ENCODE measurements at regions not wholly inside any gene's neighbourhood (a gene's known extent, or its start where the extent isn't known, plus 50 kb on each side); places are given as distances from the start of the nearest gene placed in this dataset.
"Not testable (repeated sequence)": the region's sequence is repeated elsewhere in the genome, so short reads cannot be mapped to it uniquely, and the experiment has no call there.

DNA sequence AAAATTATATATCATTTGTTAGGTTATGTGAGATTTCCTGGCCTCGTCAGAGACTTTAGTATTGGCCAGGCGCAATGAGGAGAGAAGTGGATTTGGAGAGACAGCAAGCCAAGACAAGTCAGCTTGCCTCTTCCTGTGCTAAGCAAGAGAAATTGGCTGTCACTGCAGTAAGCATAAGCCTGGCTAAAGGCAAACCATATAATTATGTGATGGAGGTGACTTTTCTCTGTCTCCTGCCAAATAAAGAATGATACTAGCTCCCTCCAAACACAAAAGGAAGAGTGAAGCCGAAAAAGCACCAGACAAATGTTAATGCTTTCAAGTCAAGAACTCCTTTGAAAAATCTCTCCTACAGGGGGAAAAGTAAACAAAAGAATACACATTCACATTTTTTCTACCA lies 2246.0 kb downstream of the ARAP2 start:
- H3K79me2 ChIP-seq (ENCODE audit: insufficient read depth, low read length) = no peaks in the 10 kb centered on the region
- no peaks in the 10 kb centered on the region for H3K4me1 ChIP-seq (ENCODE audit: control insufficient read depth in 1 of 2, insufficient read depth in 2 of 2, low read length in 2 of 2)
- ATAC-seq (no peak), DNase-seq (ENCODE audit: low read depth, low spot score) (no peak)
- H3K27me3 ChIP-seq (ENCODE audit: insufficient read depth, low read length) = no peaks in the 10 kb centered on the region
- no peak overlapping the region for H3K4me3 ChIP-seq (replicated peaks in 1 of 2; ENCODE audit: low read depth in 1 of 2, low read length in 2 of 2)
- BruUV-seq (replicated peaks) = no TSS peak
- no peak overlapping the region for H3K9ac ChIP-seq (ENCODE audit: low read length)
- H2AFZ ChIP-seq (ENCODE audit: low read depth, low read length, poor library complexity, severe bottlenecking) = no peak overlapping the region
- H3K27ac ChIP-seq (ENCODE audit: low read depth, low read length) = no peak overlapping the region
- CTCF ChIA-PET = no interaction called here
- no peaks in the 10 kb centered on the region for H4K20me1 ChIP-seq (ENCODE audit: insufficient read depth)
- no peak overlapping the region for H3K4me2 ChIP-seq (ENCODE audit: low read length)
- no peaks in the 10 kb centered on the region for H3K9me3 ChIP-seq (ENCODE audit: control insufficient read depth in 1 of 2, insufficient read depth in 1 of 2, low read depth in 1 of 2, low read length in 2 of 2)
- POLR2A ChIA-PET = no interaction called here
- no peaks in the 10 kb centered on the region for H3K36me3 ChIP-seq (ENCODE audit: control insufficient read depth in 1 of 2, insufficient read depth in 2 of 2, low read length in 2 of 2)
- RAD21 ChIA-PET (ENCODE audit: low non-redundant PET in 1 of 2, low total read pairs in 2 of 2, uncharacterized antibody in 2 of 2, unreplicated experiment in 2 of 2) = no interaction called here
- no peak for TF ChIP-seq YY1 (IDR thresholded peaks at IDR 0.05; ENCODE audit: extremely low read depth, insufficient replicate concordance, low read depth, low read length)
- TF ChIP-seq SIN3A (IDR thresholded peaks at IDR 0.05; ENCODE audit: low read depth) = no peak
- TF ChIP-seq POLR2A (IDR thresholded peaks at IDR 0.05; ENCODE audit: borderline replicate concordance, extremely low read depth, insufficient read depth, insufficient read length) = no peak
- no peak for TF ChIP-seq EGR1 (IDR thresholded peaks at IDR 0.05; ENCODE audit: low read depth)
- TF ChIP-seq EZH2phosphoT487 (IDR thresholded peaks at IDR 0.05; ENCODE audit: borderline replicate concordance) = no peak
- no peak for TF ChIP-seq SP1 (IDR thresholded peaks at IDR 0.05; ENCODE audit: low read depth)
- no peak for TF ChIP-seq RAD21 (IDR thresholded peaks at IDR 0.05; ENCODE audit: low read depth)
- TF ChIP-seq CBX3 (IDR thresholded peaks at IDR 0.05; ENCODE audit: low read depth) = no peak
- intact Hi-C loops (cut with micrococcal nuclease) = no loop called here
- H3K9me2 ChIP-seq (ENCODE audit: insufficient read depth) = no peaks in the 10 kb centered on the region

DNA sequence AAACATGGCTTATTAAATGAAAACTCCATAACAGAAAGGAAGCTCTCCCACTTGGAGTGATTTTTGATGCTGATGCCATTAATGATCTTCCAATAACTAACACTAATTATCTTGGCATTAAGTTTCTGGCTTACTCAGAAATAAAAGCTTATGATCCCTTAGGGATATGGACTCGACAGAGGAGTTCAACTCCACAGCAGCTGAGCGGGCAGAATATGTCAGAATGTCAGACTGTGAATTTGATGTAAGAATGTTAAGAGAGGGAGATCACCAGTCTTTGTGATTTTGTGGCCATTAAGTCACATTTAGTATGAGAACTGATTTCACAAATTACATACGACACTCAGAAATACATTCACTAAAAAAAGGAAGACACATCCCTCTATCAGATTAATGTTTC lies 2244.0 kb downstream of the ARAP2 start:
- Histone ChIP-seq H3K9ac (ENCODE audit: low read length) (no peak overlapping the region), H2AFZ (ENCODE audit: low read depth, low read length, poor library complexity, severe bottlenecking) (no peak overlapping the region), H3K4me3 (replicated peaks in 1 of 2; ENCODE audit: low read depth in 1 of 2, low read length in 2 of 2) (no peak overlapping the region), H3K27me3 (ENCODE audit: insufficient read depth, low read length) (no peaks in the 10 kb centered on the region), H3K4me2 (ENCODE audit: low read length) (no peak overlapping the region), H3K79me2 (ENCODE audit: insufficient read depth, low read length) (no peaks in the 10 kb centered on the region), H3K36me3 (ENCODE audit: control insufficient read depth in 1 of 2, insufficient read depth in 2 of 2, low read length in 2 of 2) (no peaks in the 10 kb centered on the region), H3K9me3 (ENCODE audit: control insufficient read depth in 1 of 2, insufficient read depth in 1 of 2, low read depth in 1 of 2, low read length in 2 of 2) (no peaks in the 10 kb centered on the region), H3K27ac (ENCODE audit: low read depth, low read length) (no peak overlapping the region), H4K20me1 (ENCODE audit: insufficient read depth) (no peaks in the 10 kb centered on the region), H3K4me1 (ENCODE audit: control insufficient read depth in 1 of 2, insufficient read depth in 2 of 2, low read length in 2 of 2) (no peaks in the 10 kb centered on the region), H3K9me2 (ENCODE audit: insufficient read depth) (no peaks in the 10 kb centered on the region)
- no peak for TF ChIP-seq POLR2AphosphoS5 (IDR thresholded peaks at IDR 0.05; ENCODE audit: low read depth, low read length)
- no peak for TF ChIP-seq EGR1 (IDR thresholded peaks at IDR 0.05; ENCODE audit: low read depth)
- TF ChIP-seq SP1 (IDR thresholded peaks at IDR 0.05; ENCODE audit: low read depth) = no peak
- no peak for TF ChIP-seq TCF7L2 (IDR thresholded peaks at IDR 0.05; ENCODE audit: borderline replicate concordance, extremely low read depth, insufficient read depth, insufficient read length)
- TF ChIP-seq, protein P1, sequence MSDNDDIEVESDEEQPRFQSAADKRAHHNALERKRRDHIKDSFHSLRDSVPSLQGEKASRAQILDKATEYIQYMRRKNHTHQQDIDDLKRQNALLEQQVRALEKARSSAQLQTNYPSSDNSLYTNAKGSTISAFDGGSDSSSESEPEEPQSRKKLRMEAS (IDR thresholded peaks at IDR 0.05) = no peak
- TF ChIP-seq CBX3 (IDR thresholded peaks at IDR 0.05; ENCODE audit: low read depth) = no peak
- POLR2A ChIA-PET = no interaction called here
- no peak for ATAC-seq
- no peak for DNase-seq (ENCODE audit: low read depth, low spot score)
- BruUV-seq (replicated peaks) = no TSS peak
- CTCF ChIA-PET = no interaction called here
- RAD21 ChIA-PET (ENCODE audit: low non-redundant PET in 1 of 2, low total read pairs in 2 of 2, uncharacterized antibody in 2 of 2, unreplicated experiment in 2 of 2) = no interaction called here
- intact Hi-C loops (cut with micrococcal nuclease) = no loop called here

- H4K20me1 ChIP-seq (ENCODE audit: insufficient read depth); H3K4me1 ChIP-seq (ENCODE audit: control insufficient read depth in 1 of 2, insufficient read depth in 2 of 2, low read length in 2 of 2); H3K79me2 ChIP-seq (ENCODE audit: insufficient read depth, low read length); POLR2A ChIA-PET; BruUV-seq (replicated peaks); H3K9ac ChIP-seq (ENCODE audit: low read length); H3K27ac ChIP-seq (ENCODE audit: low read depth, low read length); H3K36me3 ChIP-seq (ENCODE audit: control insufficient read depth in 1 of 2, insufficient read depth in 2 of 2, low read length in 2 of 2); ATAC-seq; H3K27me3 ChIP-seq (ENCODE audit: insufficient read depth, low read length); H3K4me3 ChIP-seq (replicated peaks in 1 of 2; ENCODE audit: low read depth in 1 of 2, low read length in 2 of 2); intact Hi-C loops (cut with micrococcal nuclease); RAD21 ChIA-PET (ENCODE audit: low non-redundant PET in 1 of 2, low total read pairs in 2 of 2, uncharacterized antibody in 2 of 2, unreplicated experiment in 2 of 2); DNase-seq (ENCODE audit: low read depth, low spot score); H3K9me3 ChIP-seq (ENCODE audit: control insufficient read depth in 1 of 2, insufficient read depth in 1 of 2, low read depth in 1 of 2, low read length in 2 of 2); H2AFZ ChIP-seq (ENCODE audit: low read depth, low read length, poor library complexity, severe bottlenecking); CTCF ChIA-PET; H3K9me2 ChIP-seq (ENCODE audit: insufficient read depth); H3K4me2 ChIP-seq (ENCODE audit: low read length): not testable (repeated sequence)
These were observed 2237.8 kb downstream of the ARAP2 start for GRCh38 chr4:34006540-34006939.

All from HCT116 (cell line).